OCI-LY3 (cell line): ENCODE measurements at regions not wholly inside any gene's neighbourhood (a gene's known extent, or its start where the extent isn't known, plus 50 kb on each side); places are given as distances from the start of the nearest gene placed in this dataset.

Source experiments
- H2AFZ ChIP-seq: fragments of 200-600, 300-600 bp; shearing (Covaris generic); 2 replicates; pipeline ENCODE4 v1.6.0; 2014; ENCODE audit warnings: antibody characterized with exemption, low read depth, low read length
- H3K27ac ChIP-seq: fragments of 200-600, 300-600 bp; sonication (generic); 2 replicates; pipeline ENCODE4 v1.5.1; 2014; ENCODE audit warnings: mild to moderate bottlenecking, low read length, moderate library complexity, mixed read lengths
- H3K27me3 ChIP-seq: fragments of 200-600, 300-600 bp; sonication (generic); 2 replicates; pipeline ENCODE4 v1.6.1; 2014; ENCODE audit warnings: low read depth, low read length, mixed read lengths
- H3K36me3 ChIP-seq: fragments of 200-600, 300-600 bp; sonication (generic); replicated peaks from 2 replicates; pipeline ENCODE3; 2014; ENCODE audit warnings: low read depth, low read length, mixed read lengths
- H3K4me1 ChIP-seq: fragments of 300-600, 200-600 bp; sonication (generic); 2 replicates; pipeline ENCODE4 v1.6.1; 2014; ENCODE audit warnings: low read length, mixed read lengths
- H3K4me2 ChIP-seq: fragments of 200-600, 300-600 bp; sonication (generic); 2 replicates; pipeline ENCODE4 v1.6.1; 2014; ENCODE audit warnings: low read length, mixed read lengths
- H3K4me3 ChIP-seq: fragments of 300-600, 200-600 bp; sonication (generic); 2 replicates; pipeline ENCODE4 v1.5.1; 2014; ENCODE audit warnings: antibody characterized with exemption, mild to moderate bottlenecking, low read length, moderate library complexity
- H3K79me2 ChIP-seq: fragments of 300-600, 200-600 bp; shearing (Covaris generic); 2 replicates; pipeline ENCODE4 v1.6.1; 2014; ENCODE audit warnings: mild to moderate bottlenecking, low read length, mixed read lengths
- H3K9ac ChIP-seq: fragments of 300-600, 200-600 bp; shearing (Covaris generic); 2 replicates; pipeline ENCODE4 v1.6.0; 2014; ENCODE audit warnings: mild to moderate bottlenecking, low read length, moderate library complexity
- H3K9me3 ChIP-seq: fragments of 200-600, 300-600 bp; shearing (Covaris generic); 2 replicates; pipeline ENCODE4 v1.6.1; 2014; ENCODE audit warnings: low read length, mixed read lengths; ENCODE audit not compliant: insufficient read depth
- H4K20me1 ChIP-seq: fragments of 200-600, 300-600 bp; sonication (generic); 2 replicates; pipeline ENCODE4 v1.6.1; 2016; ENCODE audit warnings: low read length, mixed read lengths; ENCODE audit not compliant: insufficient read depth
- EZH2phosphoT487 ChIP-seq: fragments of 200-600 bp; shearing (Covaris generic); IDR thresholded peaks from 2 replicates; pipeline ENCODE4 v1.6.1; 2018; ENCODE audit warnings: antibody characterized with exemption, mixed run types, low read depth
- TF ChIP-seq, protein P1 (sequence below): fragments of 200-600, 300-600 bp; sonication (generic); IDR thresholded peaks from 2 replicates; pipeline ENCODE4 v1.5.1; 2014; ENCODE audit warnings: antibody characterized with exemption, low read length, low read depth

- Histone ChIP-seq H3K9me3 (no peaks in the 10 kb centered on the region), H3K4me2 (no peak overlapping the region), H2AFZ (no peak overlapping the region), H3K79me2 (no peaks in the 10 kb centered on the region), H3K36me3 (no peaks in the 10 kb centered on the region), H3K27me3 (0 out of 2 replicates have a peak, but pooled peaks cover 3% of the 10 kb centered on the region), H4K20me1 (no peaks in the 10 kb centered on the region), H3K4me1 (no peaks in the 10 kb centered on the region), H3K9ac (no peak overlapping the region), H3K4me3 (no peak overlapping the region), H3K27ac (no peak overlapping the region)
- TF ChIP-seq, protein P1, sequence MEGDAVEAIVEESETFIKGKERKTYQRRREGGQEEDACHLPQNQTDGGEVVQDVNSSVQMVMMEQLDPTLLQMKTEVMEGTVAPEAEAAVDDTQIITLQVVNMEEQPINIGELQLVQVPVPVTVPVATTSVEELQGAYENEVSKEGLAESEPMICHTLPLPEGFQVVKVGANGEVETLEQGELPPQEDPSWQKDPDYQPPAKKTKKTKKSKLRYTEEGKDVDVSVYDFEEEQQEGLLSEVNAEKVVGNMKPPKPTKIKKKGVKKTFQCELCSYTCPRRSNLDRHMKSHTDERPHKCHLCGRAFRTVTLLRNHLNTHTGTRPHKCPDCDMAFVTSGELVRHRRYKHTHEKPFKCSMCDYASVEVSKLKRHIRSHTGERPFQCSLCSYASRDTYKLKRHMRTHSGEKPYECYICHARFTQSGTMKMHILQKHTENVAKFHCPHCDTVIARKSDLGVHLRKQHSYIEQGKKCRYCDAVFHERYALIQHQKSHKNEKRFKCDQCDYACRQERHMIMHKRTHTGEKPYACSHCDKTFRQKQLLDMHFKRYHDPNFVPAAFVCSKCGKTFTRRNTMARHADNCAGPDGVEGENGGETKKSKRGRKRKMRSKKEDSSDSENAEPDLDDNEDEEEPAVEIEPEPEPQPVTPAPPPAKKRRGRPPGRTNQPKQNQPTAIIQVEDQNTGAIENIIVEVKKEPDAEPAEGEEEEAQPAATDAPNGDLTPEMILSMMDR: no peak
- no peak for TF ChIP-seq EZH2phosphoT487
Observed at GRCh38 chr21:32918478-32919120, 107.1 kb upstream of the OLIG2 start.

DNA sequence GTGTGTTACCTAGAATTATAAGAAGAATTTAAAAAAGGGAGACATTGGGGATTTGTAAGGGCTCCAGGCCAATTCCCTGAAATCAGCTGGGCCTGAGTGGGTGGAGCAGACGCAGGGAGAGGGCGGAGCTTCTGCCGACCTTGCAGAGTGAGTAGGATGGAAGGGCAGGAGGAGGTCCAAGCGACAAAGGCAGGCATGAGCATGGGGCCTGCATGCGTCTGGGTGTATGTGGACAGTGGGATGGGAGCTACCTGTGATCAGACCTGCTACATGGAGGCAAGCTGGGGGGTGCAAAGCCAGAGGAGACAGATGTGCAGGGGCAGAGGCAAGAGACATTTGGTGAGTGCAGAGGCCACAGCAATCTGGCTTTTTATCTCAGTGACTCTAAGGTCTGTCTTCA, 105.3 kb upstream of the OLIG2 start:
- no peaks in the 10 kb centered on the region for H3K79me2 ChIP-seq
- no peaks in the 10 kb centered on the region for H3K36me3 ChIP-seq
- H4K20me1 ChIP-seq: no peaks in the 10 kb centered on the region

GRCh38 chr21:32921632-32922230, 104.0 kb upstream of the OLIG2 start:
- H3K27me3 ChIP-seq: no peaks in the 10 kb centered on the region
- H3K4me3 ChIP-seq: no peak overlapping the region
- peaks cover 9% of the 10 kb centered on the region; the same call in 1 of the 2 replicates for H3K9me3 ChIP-seq
- H3K9ac ChIP-seq: no peak overlapping the region
- H2AFZ ChIP-seq: no peak overlapping the region
- no peaks in the 10 kb centered on the region for H4K20me1 ChIP-seq
- H3K36me3 ChIP-seq: no peaks in the 10 kb centered on the region
- H3K4me1 ChIP-seq: no peaks in the 10 kb centered on the region
- no peak overlapping the region for H3K4me2 ChIP-seq
- H3K27ac ChIP-seq: no peak overlapping the region
- no peaks in the 10 kb centered on the region for H3K79me2 ChIP-seq
- no peak for TF ChIP-seq EZH2phosphoT487
- TF ChIP-seq, protein P1: peak; percentile 61

More for the DNA sequence above, 105.3 kb upstream of the OLIG2 start:
- peaks cover 6% of the 10 kb centered on the region; the same call in 1 of the 2 replicates for H3K9me3 ChIP-seq
- no peaks in the 10 kb centered on the region for H3K27me3 ChIP-seq
- H3K9ac ChIP-seq: no peak overlapping the region
- H3K4me2 ChIP-seq: no peak overlapping the region
- no peak overlapping the region for H2AFZ ChIP-seq
- H3K4me3 ChIP-seq: no peak overlapping the region
- no peak overlapping the region for H3K27ac ChIP-seq
- TF ChIP-seq, protein P1: no peak
- no peak for TF ChIP-seq EZH2phosphoT487
- no peaks in the 10 kb centered on the region for H3K4me1 ChIP-seq

DNA sequence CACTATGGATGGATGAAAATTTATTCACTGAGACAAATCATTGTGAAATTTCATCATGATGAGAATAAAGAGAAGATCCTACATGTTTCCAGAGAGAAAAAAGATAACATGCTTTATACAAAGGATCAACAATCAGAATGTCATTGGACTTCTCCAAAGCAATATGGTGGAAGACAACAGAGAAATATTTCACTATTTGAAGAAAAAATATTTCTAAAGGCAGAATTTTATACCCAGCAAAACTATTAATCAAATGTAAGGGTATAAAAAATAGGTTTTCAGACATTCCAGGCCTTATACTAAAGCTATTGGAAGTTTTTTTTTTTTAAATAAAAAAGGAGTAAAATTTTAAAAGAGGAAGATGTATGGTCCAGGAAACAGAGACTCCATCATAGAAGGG, 100.6 kb upstream of the OLIG2 start:
- Histone ChIP-seq H3K4me2 (no peak overlapping the region), H3K27me3 (no peaks in the 10 kb centered on the region), H3K27ac (no peak overlapping the region), H3K79me2 (no peaks in the 10 kb centered on the region), H3K4me1 (peaks cover 7% of the 10 kb centered on the region), H2AFZ (no peak overlapping the region), H3K9me3 (peaks cover 10% of the 10 kb centered on the region; the same call in 1 of the 2 replicates), H3K36me3 (no peaks in the 10 kb centered on the region), H3K4me3 (no peak overlapping the region), H4K20me1 (no peaks in the 10 kb centered on the region), H3K9ac (no peak overlapping the region)
- TF ChIP-seq, protein P1: no peak
- TF ChIP-seq EZH2phosphoT487: no peak
